ENCODE measurements at regions not wholly inside any gene's neighbourhood (a gene's known extent, or its start where the extent isn't known, plus 50 kb on each side); places are given as distances from the start of the nearest gene placed in this dataset.
"Not testable (repeated sequence)": the region's sequence is repeated elsewhere in the genome, so short reads cannot be mapped to it uniquely, and the experiment has no call there.

DNA sequence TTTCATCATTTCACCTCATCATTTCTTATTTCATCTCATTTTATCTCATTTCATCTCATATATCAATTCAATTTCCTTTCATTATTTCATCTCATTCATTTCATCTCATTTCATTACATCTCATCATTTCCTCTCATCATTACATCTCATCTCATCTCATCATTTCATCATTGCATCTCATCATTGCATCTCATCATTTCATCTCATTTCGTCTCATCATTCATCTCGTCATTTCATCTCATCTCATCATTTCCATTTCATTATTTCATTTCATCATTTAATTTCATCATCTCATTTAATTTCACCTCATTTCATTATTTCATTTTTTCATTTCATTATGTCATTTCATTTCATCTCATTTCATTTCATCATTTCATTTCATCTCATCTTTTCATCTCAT, 168.5 kb upstream of the FAM72C start:
- not testable (repeated sequence) for DNase-seq

DNA sequence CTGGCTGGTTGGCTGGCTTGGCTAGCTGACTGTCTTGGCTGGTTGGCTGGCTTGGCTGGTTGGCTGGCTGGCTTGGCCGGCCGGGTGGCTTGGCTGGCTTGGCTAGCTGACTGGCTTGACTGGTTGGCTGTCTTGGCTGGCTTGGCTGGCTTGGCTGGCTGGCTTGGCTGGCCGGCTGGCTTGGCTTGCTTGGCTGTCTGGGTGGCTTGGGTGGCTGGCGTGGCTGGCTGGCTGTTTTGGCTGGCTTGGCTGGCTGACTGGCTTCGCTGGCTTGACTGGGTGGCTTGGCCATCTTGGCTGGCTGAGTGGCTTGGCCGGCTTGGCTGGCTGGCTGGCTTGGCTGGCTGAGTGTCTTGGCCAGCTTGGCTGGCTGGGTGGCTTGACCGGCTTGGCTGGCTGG, 133.2 kb upstream of the FAM72C start:
- peak; percentile 0 for DNase-seq

DNA sequence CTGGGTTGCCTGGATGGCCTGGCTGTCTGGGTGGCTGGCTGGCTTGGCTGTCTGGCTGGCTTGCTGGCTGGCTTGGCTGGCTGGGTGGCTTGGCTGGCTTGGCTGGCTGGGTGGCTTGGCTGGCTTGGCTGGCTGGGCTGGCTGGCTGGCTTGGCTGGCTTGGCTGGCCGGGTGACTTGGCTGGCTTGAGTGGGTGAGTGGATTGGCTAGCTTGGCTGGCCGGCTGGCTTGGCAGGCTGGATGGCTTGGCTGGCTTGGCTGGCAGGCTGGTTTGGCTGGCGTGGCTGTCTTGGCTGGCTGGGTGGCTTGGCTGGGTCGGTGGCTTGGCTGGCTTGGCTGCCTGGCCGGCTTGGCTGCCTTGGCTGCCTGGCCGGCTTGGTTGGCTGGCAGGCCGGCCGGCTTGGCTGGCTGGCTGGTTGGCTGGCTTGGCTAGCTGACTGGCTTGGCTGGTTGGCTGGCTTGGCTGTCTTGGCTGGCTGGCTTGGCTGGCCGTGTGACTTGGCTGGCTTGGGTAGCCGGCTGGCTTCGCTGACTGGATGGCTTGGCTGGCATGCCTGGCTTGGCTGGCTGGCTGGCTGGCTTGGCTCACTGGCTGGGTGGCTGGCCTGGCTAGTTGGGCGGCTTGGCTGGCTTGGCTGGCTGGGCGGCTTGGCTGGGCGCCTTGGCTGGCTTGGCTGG, 132.4 kb upstream of the FAM72C start:
- peak; percentile 35 for DNase-seq

DNA sequence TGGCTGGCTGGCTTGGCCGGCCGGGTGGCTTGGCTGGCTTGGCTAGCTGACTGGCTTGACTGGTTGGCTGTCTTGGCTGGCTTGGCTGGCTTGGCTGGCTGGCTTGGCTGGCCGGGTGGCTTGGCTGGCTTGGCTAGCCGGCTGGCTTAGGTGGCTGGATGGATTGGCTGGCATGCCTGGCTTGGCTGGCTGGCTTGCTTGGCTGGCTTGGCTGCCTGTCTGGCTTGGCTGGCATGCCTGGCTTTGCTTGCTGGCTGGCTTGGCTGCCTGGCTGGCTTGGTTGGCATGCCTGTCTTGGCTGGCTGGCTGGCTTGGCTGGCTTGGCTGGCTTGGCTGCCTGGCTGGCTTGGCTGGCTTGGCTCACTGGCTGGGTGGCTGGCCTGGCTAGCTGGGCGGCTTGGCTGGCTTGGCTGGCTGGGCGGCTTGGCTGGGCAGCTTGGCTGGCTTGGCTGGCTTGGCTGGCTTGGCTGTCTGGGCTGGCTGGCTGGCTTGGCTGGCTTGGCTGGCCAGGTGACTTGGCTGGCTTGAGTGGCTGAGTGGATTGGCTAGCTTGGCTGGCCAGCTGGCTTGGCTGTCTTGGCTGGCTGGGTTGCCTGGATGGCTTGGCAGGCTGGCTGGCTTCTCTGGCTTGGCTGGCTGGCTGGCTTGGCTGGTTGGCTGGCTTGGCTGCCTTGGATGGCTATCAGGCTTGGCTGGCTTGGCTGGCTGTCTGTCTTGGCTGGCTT, 131.5 kb upstream of the FAM72C start:
- DNase-seq: peak; percentile 46

DNA sequence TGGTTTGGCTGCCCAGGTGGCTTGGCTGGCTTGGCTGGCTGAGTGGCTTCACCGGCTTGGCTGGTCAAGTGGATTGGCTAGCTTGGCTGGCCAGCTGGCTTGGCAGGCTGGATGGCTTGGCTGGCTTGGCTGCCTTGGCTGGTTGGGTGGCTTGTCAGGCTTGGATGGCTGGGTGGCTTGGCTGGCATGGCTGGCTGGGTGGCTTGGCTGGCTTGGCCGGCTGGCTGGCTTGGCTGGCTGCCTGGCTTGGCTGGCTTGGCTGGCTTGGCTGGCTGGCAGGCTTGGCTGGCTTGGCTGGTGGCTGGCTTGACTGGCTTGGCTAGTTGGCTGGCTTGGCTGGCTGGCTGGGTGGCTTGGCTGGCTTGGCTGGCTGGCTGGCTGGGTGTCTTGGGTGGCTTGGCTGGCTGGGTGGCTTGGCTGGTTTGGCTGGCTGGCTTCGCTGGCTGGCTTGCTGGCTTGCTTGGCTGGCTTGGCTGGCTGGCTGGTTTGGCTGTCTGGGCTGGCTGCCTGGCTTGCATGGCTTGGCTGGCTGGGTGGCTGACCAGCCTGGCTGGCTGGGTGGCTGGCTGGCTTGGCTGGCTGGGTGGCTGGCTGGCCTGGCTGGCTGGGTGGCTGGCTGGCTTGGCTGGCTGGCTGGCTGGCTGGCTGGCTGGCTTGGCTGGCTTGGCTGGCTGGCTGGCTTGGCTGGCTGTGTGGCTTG, 130.4 kb upstream of the FAM72C start:
- peak; percentile 5 for DNase-seq

DNA sequence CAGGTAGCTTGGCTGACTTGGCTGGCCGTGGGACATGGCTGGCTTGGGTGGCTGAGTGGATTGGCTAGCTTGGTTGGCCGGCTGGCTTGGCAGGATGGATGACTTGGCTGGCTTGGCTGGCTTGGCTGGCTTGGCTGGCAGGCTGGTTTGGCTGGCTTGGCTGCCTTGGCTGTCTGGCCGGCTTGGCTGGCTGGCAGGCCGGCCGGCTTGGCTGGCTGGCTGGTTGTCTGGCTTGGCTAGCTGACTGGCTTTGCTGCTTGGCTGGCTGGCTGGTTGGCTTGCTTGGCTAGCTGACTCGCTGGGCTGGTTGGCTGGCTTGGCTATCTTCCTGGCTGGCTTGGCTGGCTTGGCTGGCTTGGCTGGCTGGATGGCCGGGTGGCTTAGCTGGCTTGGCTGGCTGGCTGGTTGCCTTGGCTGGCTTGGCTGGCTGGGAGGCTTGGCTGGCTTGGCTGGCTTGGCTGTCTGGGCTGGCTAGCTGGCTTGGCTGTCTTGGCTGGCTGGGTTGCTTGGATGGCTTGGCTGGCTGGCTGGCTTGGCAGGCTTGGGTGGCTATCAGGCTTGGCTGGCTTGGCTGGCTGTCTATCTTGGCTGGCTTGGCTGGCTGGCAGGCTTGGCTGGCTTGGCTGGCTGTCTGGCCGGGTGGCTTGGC, 129.7 kb upstream of the FAM72C start:
- DNase-seq: peak; percentile 6

DNA sequence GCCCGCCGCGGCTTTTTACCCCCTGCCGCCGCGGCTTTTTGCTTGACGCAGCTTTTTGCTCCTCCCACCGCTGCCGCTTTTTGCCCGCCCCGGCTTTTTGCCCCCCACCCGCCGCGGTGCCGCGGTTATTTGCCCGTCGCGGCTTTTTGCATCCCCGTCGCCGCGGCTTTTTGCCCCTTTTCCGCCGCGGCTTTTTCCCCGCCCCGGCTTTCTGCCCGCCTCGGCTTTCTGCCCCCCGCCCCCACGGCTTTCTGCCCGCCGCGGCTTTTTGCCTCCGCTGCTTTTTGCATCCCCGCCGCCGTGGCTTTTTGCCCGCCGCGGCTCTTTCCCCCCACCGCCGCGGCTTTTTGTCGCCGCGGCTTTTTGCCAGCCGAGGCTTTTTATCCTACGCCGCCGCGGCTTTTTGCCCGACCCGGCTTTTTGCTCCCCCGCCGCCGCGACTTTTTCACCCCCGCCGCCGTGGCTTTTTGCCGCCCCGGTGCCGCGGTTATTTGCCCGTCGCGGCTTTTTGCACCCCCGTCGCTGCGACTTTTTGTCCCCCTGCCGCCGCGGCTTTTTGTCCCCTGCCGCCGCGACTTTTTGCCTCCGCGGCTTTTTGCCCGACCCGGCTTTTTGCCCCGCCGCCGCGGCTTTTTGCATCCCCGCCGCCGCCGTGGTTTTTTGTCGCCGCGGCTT, 105.5 kb upstream of the FAM72C start:
- DNase-seq: peak; percentile 2

DNA sequence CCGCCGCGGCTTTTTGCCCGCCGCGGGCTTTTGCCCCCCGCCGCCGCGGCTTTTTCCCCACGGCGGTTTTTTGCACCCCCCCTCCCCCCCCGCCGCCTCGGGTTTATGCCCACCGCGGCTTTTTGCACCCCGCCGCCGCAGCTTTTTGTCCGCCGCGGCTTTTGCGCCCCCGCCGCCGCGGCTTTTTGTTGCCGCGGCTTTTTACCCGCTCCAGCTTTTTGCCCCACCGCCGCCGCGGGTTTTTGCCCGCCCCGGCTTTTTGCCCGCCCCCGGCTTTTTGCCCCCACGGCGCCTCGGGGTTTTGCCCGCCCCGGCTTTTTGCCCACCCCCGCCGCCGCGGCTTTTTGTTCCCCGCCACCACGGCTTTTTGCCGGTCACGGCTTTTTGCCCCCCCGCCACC, 104.9 kb upstream of the FAM72C start:
- not testable (repeated sequence) for DNase-seq

DNA sequence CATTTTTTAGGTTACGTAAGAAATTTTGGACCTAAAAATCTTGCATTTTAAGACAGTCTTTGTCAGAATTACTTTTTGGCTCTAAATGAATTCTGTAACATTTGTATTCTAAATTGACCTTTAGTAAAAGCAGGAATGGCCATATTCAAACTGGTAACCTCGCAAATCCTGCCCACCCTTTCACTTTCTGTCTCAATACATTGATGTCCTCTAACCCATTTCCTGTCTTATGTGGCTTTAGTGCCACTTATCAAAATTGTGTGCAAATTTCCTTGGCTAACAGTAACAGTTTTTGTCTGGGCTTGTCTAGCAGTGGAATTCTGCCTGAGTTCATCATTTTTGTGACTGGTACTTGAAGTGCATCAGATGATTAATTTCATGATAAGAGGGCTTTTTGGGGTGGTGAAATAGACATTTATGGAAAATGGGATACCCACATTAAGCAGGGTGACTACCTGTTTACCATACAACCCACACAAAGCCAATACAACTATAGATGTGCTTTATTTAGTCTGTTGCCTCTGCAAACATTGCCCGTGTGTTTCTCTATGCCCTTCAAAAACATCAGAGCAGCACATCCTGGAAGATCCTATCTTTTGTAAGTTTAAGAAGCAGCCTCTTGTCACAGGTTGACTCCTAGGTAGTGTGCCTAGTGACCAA, 98.7 kb upstream of the FAM72C start:
- DNase-seq: not testable (repeated sequence)

DNA sequence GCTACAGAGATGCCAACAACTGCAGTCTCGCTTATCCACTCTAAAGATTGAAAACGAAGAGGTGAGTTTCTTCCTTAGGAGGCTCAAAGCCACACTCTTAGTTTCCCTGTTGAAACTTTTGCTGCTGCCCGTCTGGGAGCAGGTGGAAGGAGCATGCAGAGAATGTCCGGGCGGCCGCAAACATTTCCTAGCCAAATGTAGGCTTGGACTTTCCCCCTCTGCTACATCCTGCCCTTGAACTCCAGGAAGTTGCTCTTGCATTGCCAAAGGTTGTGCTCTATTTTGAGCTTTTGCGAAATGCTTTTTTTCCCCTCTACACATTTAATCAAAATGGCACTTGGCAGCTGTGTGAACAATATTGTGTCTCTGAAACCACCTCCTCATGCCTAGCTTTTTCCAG, 95.3 kb upstream of the FAM72C start:
- DNase-seq: not testable (repeated sequence)

DNA sequence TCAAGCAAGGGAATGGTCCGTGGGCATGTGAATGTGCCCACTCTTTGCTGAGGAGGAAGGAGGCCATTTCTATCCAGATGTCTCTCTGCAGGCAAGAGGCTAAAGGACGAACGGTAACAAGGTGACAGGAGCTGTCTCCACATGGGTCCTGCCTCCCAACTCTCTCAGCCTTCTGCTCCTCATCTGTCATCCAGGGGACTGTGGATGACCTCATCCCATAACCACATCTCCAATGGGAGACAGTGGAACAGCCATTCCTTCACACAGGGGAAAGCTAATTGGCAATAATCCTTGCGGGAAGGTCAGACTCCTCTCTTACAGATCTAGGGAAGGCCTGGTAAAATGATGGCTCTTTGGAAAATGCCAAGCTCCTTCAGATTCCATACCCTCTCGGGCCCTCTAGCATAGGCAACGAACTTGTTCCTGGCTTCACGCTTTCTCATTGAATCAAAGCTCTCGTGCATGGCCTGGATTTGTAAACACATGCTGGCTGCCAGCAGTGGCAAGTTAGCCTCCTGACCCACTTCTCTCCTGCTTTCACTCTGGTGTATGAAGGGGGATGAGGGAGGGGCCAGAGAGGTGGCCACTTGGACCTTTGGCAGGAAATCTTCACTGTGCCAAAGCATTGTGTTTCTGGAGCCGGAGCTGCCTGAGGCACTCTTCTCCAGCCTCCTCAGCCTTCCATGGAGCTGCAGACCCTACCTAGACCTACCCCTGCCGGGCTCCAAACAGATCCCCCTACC, 94.5 kb upstream of the FAM72C start:
- DNase-seq: not testable (repeated sequence)

DNA sequence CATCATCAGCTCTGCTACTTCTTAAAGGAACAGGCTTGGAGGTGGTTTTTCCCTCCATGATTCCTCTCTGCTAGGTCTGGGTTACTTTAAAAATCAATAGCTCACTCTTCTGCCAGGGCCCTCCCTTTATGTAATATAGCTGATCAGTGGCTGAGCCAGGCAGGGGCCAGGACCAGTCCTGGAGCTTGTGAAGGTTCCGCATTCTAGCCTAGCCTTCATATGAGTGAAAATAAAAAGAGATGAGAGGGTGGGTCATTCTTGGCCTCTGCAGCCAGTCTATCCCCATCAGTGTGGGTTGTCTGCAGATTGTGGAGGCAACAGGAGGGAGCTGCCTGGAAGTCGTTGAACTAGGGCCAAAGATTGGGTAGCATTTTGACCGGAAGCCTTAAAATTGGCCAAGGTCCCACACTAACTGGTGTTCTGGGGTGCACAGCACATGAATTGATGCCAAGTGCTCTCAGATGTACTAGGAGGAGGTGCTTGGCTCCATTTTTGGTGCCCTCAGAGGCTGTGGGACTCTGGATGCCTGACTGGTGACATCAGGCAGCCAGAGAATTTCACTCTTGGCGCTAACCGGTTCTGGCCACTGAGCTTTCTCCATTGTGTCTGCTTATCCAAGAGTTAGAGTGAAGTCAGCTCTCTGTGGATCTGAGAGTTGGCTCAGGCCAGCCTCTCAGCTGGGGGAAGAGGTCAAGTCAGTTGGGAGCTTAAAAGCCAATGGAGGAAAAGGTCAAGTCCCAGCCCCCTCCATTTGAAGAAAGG, 93.7 kb upstream of the FAM72C start:
- DNase-seq: not testable (repeated sequence)

DNA sequence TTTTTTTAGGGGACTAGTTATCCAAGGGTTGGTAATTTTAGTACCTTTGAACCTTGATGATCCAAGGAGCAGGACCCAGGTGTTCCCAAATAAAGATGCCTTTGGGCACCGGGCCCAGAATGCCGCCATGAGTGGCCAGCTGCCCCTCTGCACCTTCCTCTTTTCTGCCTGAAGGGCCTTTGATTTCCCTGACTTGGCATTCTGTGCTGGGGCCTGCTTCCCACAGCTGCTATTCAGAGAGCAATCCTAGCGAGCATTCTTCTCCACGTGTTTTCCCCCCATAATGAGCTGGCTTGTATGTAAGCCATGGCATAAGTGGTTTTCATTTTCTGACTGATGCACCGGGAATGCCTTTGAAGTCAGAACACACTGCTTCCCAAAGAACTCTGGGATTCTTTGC, 77.6 kb upstream of the FAM72C start:
- DNase-seq: not testable (repeated sequence)

DNA sequence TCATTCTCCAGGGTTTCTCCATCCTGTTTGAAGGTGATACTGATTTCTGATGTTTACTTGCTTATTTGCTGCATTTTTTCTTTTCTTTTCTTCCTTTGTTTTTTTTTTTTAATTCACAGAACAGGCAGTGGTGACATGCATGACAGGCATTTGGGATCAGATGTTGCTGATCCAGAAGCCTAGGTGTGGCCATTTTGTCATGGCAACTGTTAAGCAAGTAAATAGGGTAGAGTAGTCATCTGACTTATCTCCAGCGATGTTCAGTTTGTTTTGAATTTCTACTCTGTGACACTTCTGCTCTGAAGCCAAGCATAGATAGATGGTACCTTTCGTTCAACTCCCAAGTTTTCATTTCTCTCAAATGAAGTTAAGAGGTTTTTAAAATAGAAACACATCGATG, 74.9 kb upstream of the FAM72C start:
- DNase-seq: not testable (repeated sequence)

DNA sequence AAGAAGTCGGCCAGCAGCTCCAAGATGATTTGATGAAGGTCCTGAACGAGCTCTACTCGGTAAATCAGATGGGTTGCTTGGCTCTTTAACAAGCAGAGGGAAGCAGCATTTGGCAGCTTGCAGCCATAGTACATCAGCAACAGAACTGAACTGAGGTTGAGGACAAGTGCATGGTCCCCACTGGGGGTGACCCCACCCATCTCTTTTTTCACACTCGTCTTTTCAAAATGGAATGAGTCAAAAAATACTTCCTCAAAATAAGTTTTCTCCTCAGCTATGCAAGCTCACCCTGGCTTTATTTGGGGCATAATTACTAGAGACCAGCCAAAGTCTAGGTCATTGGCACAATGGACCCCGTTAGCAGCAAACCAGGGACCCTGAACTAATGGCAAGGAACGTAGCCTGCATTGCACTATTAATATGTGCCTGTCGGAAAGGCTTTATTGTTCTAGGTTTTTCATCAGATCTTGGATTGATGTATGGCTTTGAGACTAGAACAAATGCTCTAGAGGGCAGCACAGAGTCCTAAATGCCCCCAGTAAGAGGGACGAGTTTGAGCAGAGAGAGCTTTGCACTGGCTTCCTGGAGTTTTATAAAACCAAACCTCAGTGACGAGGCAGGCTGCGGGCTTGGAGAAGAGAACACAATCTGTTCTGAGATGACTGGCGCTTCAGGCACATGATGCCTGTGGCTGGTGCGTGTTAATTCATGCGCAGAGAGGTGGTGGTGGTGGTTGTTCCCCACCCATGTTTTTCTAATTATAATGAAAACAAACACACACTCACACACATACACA, 74.2 kb upstream of the FAM72C start:
- DNase-seq: peak; percentile 46

DNA sequence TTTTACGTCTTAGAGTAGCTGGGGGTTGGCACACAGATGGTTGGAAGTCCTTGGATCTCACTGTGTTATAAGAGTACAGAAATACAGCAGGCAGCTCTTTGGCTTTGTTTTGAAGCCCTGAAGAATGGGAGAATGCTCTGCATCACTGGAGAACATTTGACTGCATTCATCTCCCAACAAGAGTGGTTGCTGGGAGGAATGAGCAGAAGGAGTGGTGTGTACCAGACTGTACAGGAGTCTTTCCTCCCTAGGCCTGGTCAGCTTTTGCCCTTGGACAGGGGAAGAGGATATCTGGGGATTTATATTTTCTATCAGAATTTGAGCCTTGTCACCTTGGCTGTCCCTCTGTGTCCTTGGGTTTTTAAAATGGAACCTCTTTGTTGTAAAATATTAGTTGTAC, 70.5 kb upstream of the FAM72C start:
- DNase-seq: not testable (repeated sequence)

DNA sequence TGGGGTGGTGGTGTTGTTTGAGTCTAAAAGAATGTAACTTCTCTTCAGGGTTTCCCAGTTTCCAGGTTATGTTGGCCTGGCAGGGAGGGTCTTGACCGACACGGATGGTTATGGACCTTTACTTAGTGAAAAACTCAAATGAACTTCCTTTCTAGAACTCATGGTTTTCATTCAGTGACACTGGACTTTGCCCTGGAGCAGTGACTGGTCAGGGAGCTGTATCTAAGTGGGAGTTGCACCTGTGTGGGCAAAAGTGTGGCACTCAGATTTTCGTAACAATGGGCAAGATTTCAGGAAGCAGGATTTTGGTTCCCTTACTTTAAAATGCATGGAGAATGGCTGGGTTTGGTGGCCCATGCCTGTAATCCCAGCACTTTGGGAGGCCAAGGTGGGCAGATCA, 68.5 kb upstream of the FAM72C start:
- DNase-seq: not testable (repeated sequence)

DNA sequence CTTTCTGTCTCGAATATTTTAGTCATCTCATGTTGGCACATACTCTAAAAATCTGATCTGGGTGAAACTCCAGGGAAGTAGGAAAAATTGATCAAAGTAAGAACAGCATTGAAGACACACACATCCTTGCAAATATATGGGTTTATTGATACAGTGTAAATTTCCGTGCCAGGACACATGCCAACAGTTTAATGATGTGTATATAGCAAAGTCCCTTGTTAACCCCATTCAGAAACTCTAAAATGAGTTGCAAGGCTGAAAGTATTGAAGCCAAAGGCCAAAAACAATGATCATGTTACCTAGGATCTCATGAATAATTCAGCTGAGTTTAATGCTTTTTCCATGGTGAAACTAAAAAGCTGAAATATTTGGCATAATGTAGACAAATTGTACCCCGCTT, 62.3 kb upstream of the FAM72C start:
- not testable (repeated sequence) for DNase-seq

DNA sequence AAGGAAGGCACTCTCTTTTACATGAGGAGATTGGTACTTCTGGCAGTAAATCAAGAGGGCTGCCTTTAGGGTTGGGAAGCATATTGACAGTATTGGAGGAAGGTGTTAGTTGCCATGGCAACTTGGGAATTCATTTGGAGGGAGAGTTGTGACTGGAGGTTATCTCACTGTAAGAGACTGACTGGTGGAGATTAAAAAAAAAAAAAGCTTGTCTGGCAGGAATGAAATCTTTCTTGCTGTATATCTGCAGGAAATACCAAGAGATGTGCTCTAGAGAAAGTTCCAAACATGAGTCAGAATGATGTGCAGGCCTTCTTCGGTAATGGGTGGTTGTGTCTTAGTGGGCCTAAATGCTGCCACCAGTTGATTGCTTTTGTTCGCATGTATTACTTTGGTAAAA, 59.8 kb upstream of the FAM72C start:
- DNase-seq: not testable (repeated sequence)

DNA sequence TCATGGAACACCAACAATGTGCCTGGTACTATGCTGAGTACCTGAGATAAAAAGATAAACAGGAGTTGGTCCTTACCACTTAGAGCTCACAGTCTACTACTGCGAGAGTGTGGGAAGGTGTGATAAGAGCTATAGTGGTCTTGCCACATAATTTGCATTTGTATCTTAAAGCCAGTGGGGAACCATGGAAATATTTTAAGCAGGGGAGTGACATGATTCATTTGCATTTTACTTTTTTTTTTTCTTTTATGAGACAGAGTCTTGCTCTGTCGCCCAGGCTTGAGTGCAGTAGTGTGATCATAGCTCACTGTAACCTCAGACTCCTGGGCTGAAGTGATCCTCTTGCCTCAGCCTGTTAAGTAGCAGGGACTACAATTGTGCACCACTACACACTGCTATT, 54.2 kb upstream of the FAM72C start:
- not testable (repeated sequence) for DNase-seq

Data from stimulated activated CD4-positive, alpha-beta T cell treated with anti-CD3 and anti-CD28 coated beads, Interleukin-1b, Interleukin-23, amount 100 ng/mL, for 48 hours (primary cell).